Keratinocyte (primary cell): ENCODE measurements at regions not wholly inside any gene's neighbourhood (a gene's known extent, or its start where the extent isn't known, plus 50 kb on each side); places are given as distances from the start of the nearest gene placed in this dataset.

Experiments
- DNase-seq: peaks from one replicate; pipeline ENCODE4 v3.0.0-alpha.2; 2011; ENCODE audit warnings: low read depth, missing footprints, low spot score
- FAIRE-seq: peaks from 2 replicates; lab custom pipeline; 2011; peaks lifted over from hg19 to GRCh38; lab: Jason Lieb, UNC
- H2AFZ ChIP-seq: 2 replicates; pipeline ENCODE4 v1.6.0; 2012; ENCODE audit warnings: low read length, control low read depth, inconsistent platforms; ENCODE audit not compliant: control insufficient read depth
- H3K27ac ChIP-seq: 2 replicates; pipeline ENCODE4 v1.5.1; 2011; ENCODE audit warnings: low read length; ENCODE audit not compliant: control insufficient read depth, insufficient read depth
- H3K27me3 ChIP-seq: 3 replicates; pipeline ENCODE4 v1.6.0; 2011; ENCODE audit warnings: low read length; ENCODE audit not compliant: control insufficient read depth, insufficient read depth; ENCODE audit errors: extremely low read depth
- H3K36me3 ChIP-seq, 2 experiments: 2 replicates in 1 of 2; 3 replicates in 1 of 2; pipeline ENCODE4 v1.5.1; 2011; ENCODE audit warnings: low read length in 2 of 2, mild to moderate bottlenecking in 1 of 2; ENCODE audit not compliant: control insufficient read depth in 2 of 2, insufficient read depth in 2 of 2; ENCODE audit errors: extremely low read depth in 1 of 2
- H3K4me1 ChIP-seq: 3 replicates; pipeline ENCODE4 v1.5.1; 2011; ENCODE audit warnings: low read length; ENCODE audit not compliant: control insufficient read depth, insufficient read depth; ENCODE audit errors: extremely low read depth
- H3K4me2 ChIP-seq: 3 replicates; pipeline ENCODE4 v1.6.0; 2011; ENCODE audit warnings: low read depth, low read length; ENCODE audit not compliant: control insufficient read depth, insufficient read depth; ENCODE audit errors: extremely low read depth
- H3K4me3 ChIP-seq, 3 experiments: fragments of 200-600 bp in 1 of 3; sonication (generic) in 1 of 3; 2 replicates in 2 of 3; 3 replicates in 1 of 3; pipeline ENCODE4 v1.5.1; 2011 to 2016; ENCODE audit warnings: low read length in 3 of 3, mild to moderate bottlenecking in 3 of 3, control low read depth in 2 of 3, inconsistent platforms in 1 of 3, low read depth in 1 of 3, mixed read lengths in 1 of 3, mixed run types in 1 of 3, moderate library complexity in 1 of 3; ENCODE audit not compliant: control insufficient read depth in 2 of 3, insufficient read depth in 2 of 3; ENCODE audit errors: extremely low read depth in 1 of 3
- H3K79me2 ChIP-seq: 2 replicates; pipeline ENCODE4 v1.6.0; 2012; ENCODE audit warnings: low read length; ENCODE audit not compliant: control insufficient read depth, insufficient read depth
- H3K9ac ChIP-seq: 3 replicates; pipeline ENCODE4 v1.6.0; 2011; ENCODE audit warnings: low read length; ENCODE audit not compliant: control insufficient read depth, insufficient read depth; ENCODE audit errors: extremely low read depth
- H3K9me1 ChIP-seq: 3 replicates; pipeline ENCODE4 v1.6.0; 2011; ENCODE audit warnings: low read length; ENCODE audit not compliant: control insufficient read depth, insufficient read depth; ENCODE audit errors: extremely low read depth
- H3K9me3 ChIP-seq: 2 replicates; pipeline ENCODE4 v1.5.1; 2012; ENCODE audit warnings: low read depth, low read length; ENCODE audit not compliant: control insufficient read depth
- H4K20me1 ChIP-seq: 3 replicates; pipeline ENCODE4 v1.6.0; 2011; ENCODE audit warnings: low read length; ENCODE audit not compliant: control insufficient read depth, insufficient read depth; ENCODE audit errors: extremely low read depth
- EZH2 ChIP-seq: IDR thresholded peaks from one replicate; pipeline ENCODE4 v1.6.1; 2012; ENCODE audit warnings: inconsistent platforms, mild to moderate bottlenecking, low read length, moderate library complexity
- dilution Hi-C: fragments of 300-500 bp; cut with MboI; formaldehyde crosslinking; loops from one replicate; pipeline ENCODE4 v1.7.0; 2020; ENCODE audit warnings: low sequenced_read_pairs; ENCODE audit not compliant: extremely low pct_ligation_motif_present
- TF ChIP-seq, protein P1 (sequence below), 3 experiments: IDR thresholded peaks in 1 of 3; conservative IDR thresholded peaks in 1 of 3; optimal IDR thresholded peaks in 1 of 3; 2 replicates in 2 of 3; 3 replicates in 1 of 3; pipeline versions ENCODE3 to v1.5.1; 2011; ENCODE audit warnings: low read length in 3 of 3, mild to moderate bottlenecking in 3 of 3, moderate library complexity in 2 of 3, control low read depth in 1 of 3, inconsistent platforms in 1 of 3; ENCODE audit not compliant: insufficient read depth in 2 of 3; ENCODE audit errors: extremely low read depth in 1 of 3

DNA sequence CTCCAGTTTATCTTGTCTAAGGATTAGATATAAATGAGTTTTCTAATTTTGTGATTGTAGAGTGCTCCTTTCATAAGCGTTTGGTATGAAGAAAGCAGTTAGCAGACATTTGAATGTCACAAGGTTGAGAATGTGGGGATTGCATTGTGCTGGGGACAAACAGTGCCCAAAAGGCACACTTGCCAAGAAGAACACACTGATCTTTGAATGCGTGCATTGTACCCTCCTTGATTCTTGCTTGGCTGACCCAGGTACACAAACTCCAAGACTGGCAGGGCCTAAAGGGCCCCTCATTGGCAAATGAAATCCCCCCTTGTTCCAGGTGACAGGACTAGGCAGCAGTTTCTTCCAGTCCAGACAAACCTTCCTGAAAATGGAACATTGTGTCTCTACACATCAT, 96.9 kb upstream of the LIFR start:
- dilution Hi-C loops, result no loop called here
- Histone ChIP-seq H3K9ac (no peak overlapping the region), H3K9me3 (no peaks in the 10 kb centered on the region), H3K27ac (no peak overlapping the region), H2AFZ (no peak overlapping the region), H3K79me2 (no peaks in the 10 kb centered on the region), H3K27me3 (no peaks in the 10 kb centered on the region), H3K36me3 (no peaks in the 10 kb centered on the region), H3K9me1 (no peaks in the 10 kb centered on the region), H3K4me2 (no peak overlapping the region), H4K20me1 (no peaks in the 10 kb centered on the region), H3K4me3 (no peak overlapping the region), H3K4me1 (peaks cover 3% of the 10 kb centered on the region)
- no peak for TF ChIP-seq EZH2
- TF ChIP-seq, protein P1, sequence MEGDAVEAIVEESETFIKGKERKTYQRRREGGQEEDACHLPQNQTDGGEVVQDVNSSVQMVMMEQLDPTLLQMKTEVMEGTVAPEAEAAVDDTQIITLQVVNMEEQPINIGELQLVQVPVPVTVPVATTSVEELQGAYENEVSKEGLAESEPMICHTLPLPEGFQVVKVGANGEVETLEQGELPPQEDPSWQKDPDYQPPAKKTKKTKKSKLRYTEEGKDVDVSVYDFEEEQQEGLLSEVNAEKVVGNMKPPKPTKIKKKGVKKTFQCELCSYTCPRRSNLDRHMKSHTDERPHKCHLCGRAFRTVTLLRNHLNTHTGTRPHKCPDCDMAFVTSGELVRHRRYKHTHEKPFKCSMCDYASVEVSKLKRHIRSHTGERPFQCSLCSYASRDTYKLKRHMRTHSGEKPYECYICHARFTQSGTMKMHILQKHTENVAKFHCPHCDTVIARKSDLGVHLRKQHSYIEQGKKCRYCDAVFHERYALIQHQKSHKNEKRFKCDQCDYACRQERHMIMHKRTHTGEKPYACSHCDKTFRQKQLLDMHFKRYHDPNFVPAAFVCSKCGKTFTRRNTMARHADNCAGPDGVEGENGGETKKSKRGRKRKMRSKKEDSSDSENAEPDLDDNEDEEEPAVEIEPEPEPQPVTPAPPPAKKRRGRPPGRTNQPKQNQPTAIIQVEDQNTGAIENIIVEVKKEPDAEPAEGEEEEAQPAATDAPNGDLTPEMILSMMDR (optimal IDR thresholded peaks at IDR 0.05 in 1 of 3, IDR thresholded peaks at IDR 0.05 in 1 of 3, conservative IDR thresholded peaks at IDR 0.05 in 1 of 3; ENCODE audit: extremely low read depth in 1 of 3, insufficient read depth in 2 of 3, low read length in 3 of 3), result no peak
- FAIRE-seq (no peak), DNase-seq (no peak)

DNA sequence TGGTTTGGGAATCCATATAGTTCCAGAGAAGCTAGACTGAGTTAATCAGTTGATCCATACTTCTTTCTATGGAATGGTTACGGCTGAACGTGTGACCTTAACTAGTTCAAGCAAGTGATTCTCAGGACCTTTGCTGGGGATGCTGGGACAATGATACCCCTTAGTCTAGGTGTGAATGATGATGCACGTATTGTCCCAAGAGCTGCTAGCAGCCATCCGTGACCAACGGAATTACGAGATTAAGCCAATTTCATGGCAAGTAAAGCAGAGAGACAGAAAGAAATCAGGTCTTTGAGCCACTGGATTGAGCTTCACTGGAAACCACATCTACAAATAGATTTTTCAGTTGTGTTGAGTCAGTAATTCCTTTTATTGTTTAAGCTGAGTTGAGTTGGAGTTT, 99.2 kb upstream of the LIFR start:
- Histone ChIP-seq H4K20me1 (no peaks in the 10 kb centered on the region), H3K27me3 (no peaks in the 10 kb centered on the region), H3K4me3 (no peak overlapping the region), H3K9me3 (no peaks in the 10 kb centered on the region), H3K27ac (no peak overlapping the region), H3K9ac (no peak overlapping the region), H3K4me1 (peaks cover 3% of the 10 kb centered on the region), H3K36me3 (no peaks in the 10 kb centered on the region), H3K79me2 (no peaks in the 10 kb centered on the region), H2AFZ (no peak overlapping the region), H3K4me2 (no peak overlapping the region), H3K9me1 (no peaks in the 10 kb centered on the region)
- no peak for DNase-seq
- dilution Hi-C loops, result no loop called here
- no peak for FAIRE-seq
- TF ChIP-seq, protein P1 (optimal IDR thresholded peaks at IDR 0.05 in 1 of 3, IDR thresholded peaks at IDR 0.05 in 1 of 3, conservative IDR thresholded peaks at IDR 0.05 in 1 of 3; ENCODE audit: extremely low read depth in 1 of 3, insufficient read depth in 2 of 3, low read length in 3 of 3), result no peak
